D721Med (cell line): ENCODE measurements at regions not wholly inside any gene's neighbourhood (a gene's known extent, or its start where the extent isn't known, plus 50 kb on each side); places are given as distances from the start of the nearest gene placed in this dataset.

ENCODE experiments used
- DNase-seq: peaks from one replicate; pipeline ENCODE4 v3.0.0; 2011; ENCODE audit warnings: low spot score; ENCODE audit not compliant: insufficient read length
- FAIRE-seq: peaks from 2 replicates; lab custom pipeline; 2011; peaks lifted over from hg19 to GRCh38; lab: Jason Lieb, UNC
- CTCF ChIP-seq: IDR thresholded peaks from 2 replicates; pipeline ENCODE4 v1.5.1; 2012; ENCODE audit warnings: mild to moderate bottlenecking, control low read depth; ENCODE audit not compliant: insufficient read depth; ENCODE audit errors: missing control alignments

- no peak for TF ChIP-seq CTCF
- no peak for DNase-seq
- no peak for FAIRE-seq
These were observed 103.6 kb downstream of the LITAF start for GRCh38 chr16:11482946-11483748.

- DNase-seq: no peak
- no peak for TF ChIP-seq CTCF
- FAIRE-seq: no peak
These were observed 101.9 kb downstream of the LITAF start for GRCh38 chr16:11484691-11485258.

DNA sequence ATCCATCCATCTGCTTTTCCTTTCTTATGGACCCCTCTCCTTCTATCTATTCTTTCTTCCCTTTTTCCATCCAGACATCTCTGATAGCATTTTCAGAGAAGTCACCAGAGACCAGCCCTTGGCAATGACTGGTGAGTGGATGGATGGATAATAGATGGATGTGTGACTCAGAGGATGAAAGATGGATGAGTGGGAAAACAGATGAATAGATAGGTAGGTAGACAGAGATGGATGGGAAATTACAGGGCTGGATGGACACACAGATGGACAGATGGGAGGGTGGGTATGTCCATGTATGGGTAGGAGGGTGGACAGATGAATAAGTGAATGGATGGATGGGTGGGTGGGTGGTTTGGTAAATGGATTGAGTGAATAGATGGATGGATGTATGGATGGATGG lies 101.0 kb downstream of the LITAF start:
- no peak for TF ChIP-seq CTCF
- DNase-seq (no peak), FAIRE-seq (no peak)

GRCh38 chr16:11487289-11487688 lies 99.4 kb downstream of the LITAF start:
- FAIRE-seq (no peak), DNase-seq (no peak)
- no peak for TF ChIP-seq CTCF

GRCh38 chr16:11488304-11488703 lies 98.4 kb downstream of the LITAF start:
- FAIRE-seq: no peak
- TF ChIP-seq CTCF: no peak
- DNase-seq: no peak

- no peak for FAIRE-seq
- DNase-seq: no peak
- no peak for TF ChIP-seq CTCF
These were observed 95.2 kb downstream of the LITAF start for GRCh38 chr16:11491524-11491923.
